SKM-1 (cell line): ENCODE measurements at regions not wholly inside any gene's neighbourhood (a gene's known extent, or its start where the extent isn't known, plus 50 kb on each side); places are given as distances from the start of the nearest gene placed in this dataset.
"Not testable (repeated sequence)": the region's sequence is repeated elsewhere in the genome, so short reads cannot be mapped to it uniquely, and the experiment has no call there.

Source experiments
- DNase-seq: peaks from one replicate; lab custom pipeline; 2025; ENCODE audit not compliant: unreplicated experiment; lab: John Stamatoyannopoulos, UW

DNA sequence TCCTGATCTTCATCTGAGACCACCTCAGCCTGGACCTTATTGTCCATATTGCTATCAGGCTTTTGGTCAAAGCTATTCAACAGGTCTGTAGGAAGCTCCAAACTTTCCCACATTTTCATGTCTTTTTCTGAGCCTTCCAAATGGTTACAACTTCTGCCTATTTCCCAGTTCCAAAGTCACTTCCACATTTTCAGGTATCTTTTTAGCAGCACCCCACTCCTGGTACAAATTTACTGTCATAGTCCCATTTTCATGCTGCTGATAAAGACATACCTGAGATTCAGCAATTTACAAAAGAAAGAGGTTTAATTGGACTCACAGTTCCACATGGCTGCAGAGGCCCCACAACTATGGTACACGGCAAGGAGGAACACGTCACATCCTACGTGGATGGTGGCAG lies 815.5 kb downstream of the KCNJ2 start:
- no peak for DNase-seq

DNA sequence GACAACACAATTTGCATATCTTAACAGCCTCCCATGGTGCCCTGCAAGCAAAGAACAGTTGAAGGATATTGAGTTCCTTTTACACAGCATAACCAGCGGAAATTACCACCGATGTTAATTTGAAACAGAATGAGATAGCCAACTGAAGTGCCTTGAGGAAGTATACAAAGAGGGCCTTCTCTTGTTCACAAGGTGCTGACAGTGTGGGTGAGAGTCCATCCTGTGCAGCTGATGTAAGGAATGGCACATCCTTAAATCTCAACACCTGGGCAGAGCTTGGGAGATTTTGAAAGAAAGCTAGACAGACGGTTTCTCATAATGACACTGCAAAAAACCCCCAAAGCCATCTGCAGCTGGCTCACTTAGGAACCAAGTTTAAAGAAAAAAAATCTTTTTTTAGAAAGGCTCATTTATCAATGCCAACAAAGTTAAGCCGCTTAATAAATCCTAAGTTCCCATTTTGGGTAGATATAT lies 818.6 kb downstream of the KCNJ2 start:
- DNase-seq, result no peak

GRCh38 chr17:70988622-70989021 lies 819.3 kb downstream of the KCNJ2 start:
- DNase-seq, result no peak

GRCh38 chr17:70989280-70989679 lies 819.9 kb downstream of the KCNJ2 start:
- no peak for DNase-seq

GRCh38 chr17:70994194-70994593 lies 824.9 kb downstream of the KCNJ2 start:
- DNase-seq, result no peak

GRCh38 chr17:70995997-70996396 lies 826.7 kb downstream of the KCNJ2 start:
- no peak for DNase-seq

DNA sequence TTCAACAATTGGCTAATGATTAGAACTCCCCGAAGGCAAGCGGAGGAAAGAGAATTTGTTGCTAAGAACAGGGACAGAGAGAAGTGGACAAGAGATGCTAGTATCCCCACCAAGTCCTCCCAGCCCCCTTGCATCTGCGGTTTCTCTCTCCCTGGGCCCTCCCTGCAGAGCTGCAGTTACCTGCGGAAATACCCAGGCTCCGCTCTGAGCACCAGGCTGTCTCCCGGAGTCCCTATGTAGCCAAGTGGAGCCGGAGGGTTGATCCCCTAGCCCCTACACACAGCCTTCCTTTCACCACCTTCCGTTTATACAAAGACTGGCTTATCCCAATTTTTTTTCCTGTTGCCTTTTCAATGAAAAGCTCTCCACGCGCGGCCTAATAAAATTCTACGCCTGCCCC lies 834.4 kb downstream of the KCNJ2 start:
- DNase-seq, result no peak

DNA sequence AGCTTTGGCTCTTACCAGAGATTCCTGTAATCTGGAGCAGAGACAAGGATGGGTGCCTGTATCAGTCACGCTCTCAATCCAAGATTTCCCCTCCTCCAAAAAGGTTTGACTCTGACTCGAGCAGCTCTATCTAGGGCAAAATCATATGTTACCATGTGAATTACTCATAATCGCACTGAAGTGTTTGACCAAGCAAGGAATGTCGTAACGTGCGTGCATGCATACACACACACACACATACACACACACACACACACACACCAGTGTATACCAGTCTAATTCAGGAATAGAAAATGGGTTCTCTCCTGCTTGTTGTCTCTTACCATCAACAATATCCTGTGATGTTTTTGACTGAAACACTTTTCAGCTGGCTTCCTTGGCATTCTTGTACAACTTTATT lies 835.1 kb downstream of the KCNJ2 start:
- no peak for DNase-seq

DNA sequence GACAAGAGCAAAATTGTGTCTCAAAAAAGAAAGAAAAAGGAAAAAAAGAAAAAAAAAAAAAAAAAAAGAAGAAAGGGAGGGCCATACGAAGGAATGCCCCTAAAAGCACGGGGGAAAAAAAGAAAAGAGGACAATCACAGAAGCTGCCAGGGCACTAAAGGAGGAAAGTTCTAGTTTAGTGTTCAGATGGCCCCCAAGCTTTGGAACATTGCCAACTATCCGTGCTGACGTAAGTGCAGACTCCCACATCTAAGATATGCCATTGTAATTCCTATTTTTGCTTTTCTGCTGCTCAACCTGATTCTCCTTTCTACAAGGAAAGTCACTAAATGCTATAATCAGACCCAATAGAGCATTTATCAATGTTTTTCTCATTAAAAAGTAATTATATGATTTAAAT lies 842.1 kb downstream of the KCNJ2 start:
- DNase-seq, result no peak

DNA sequence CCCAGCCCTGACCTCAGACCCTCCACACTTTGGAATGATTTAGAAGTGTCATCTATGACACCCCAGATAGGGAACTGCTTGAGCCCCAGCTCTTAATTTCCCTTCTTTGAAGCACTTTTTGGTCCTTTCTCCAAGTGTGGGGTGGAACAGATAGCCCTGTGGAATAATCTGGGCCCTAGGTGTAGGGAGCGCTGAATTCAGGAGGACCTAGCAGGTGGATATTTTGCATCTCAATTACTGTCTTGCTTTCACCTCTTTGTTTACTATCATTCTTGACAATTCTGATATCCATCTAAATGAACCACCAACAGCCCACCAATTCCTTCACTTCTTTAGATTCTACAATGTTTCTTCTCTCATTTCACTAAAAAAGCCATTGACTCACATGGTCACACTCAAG lies 850.4 kb downstream of the KCNJ2 start:
- no peak for DNase-seq

- no peak for DNase-seq
Observed at GRCh38 chr17:71022758-71023157, 853.4 kb downstream of the KCNJ2 start.

DNA sequence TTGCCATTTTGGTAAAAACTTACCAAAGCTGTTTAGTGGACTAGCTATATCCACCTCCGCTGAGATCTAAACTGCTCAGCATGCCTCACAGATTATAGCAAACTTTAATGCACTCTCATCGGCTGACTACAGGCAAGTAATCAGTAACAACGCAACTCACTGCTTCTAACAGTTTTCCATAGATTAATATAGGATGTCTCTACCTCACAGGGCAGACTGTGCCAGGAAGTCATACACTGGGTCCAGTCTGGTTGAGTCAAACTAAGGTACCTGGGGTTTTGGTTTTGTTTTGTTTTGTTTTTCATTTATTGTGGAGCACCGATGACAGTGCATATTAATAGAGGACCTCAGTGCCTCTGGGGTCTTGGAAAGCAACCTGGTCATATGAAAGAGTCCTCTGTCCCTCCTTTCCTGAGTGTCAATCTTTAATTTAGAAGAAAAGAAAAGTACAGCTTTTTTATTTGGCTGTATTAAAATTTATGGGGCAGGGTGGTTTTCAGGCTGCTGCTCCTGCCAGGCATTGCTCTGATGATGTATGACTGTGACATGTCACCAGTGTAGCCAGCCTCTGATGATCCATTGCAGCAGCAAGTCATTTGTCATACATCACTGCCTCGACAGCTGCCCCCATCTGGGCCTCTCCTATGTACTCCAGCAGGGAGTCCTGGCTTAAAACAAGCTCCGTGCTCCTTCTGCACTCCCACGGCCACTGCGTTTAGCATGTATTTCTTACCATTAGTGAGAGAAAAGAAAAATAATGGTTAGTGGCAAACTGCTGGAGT lies 854.1 kb downstream of the KCNJ2 start:
- no peak for DNase-seq

- no peak for DNase-seq
Observed at GRCh38 chr17:71024172-71024571, 854.8 kb downstream of the KCNJ2 start.

DNA sequence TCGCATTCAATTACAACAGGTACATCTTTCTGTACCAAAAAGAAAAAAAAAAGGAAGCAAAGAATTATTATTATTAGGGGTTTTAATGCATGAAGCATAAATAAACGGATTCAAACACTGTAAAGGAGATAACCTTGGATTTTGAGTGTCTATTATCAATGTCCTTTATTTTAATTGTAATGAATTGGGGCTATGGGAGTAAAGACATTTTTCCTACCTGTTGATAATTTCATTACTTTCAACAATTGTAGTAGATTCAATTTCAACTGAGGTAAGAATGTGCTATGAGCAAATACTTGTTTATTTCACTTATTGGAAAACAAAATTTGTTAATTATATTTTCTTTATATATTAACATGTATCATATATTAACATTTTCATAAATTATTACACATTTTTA lies 855.6 kb downstream of the KCNJ2 start:
- DNase-seq, result no peak

- DNase-seq, result no peak
Observed at GRCh38 chr17:71029246-71029645, 859.9 kb downstream of the KCNJ2 start.

DNA sequence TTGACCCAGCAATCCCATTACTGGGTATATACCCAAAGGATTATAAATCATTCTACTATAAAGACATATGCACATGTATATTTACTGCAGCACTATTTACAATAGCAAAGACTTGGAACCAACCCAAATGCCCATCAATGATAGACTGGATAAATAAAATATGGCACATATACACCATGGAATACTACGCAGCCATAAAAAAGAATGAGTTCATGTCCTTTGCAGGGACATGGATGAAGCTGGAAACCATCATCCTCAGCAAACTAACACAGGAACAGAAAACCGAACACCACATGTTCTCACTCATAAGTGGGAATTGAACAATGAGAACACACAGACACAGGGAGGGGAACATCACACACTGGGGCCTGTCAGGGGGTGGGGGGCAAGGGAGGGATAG lies 862.0 kb downstream of the KCNJ2 start:
- not testable (repeated sequence) for DNase-seq

- DNase-seq, result no peak
Observed at GRCh38 chr17:71032746-71033273, 863.5 kb downstream of the KCNJ2 start.

DNA sequence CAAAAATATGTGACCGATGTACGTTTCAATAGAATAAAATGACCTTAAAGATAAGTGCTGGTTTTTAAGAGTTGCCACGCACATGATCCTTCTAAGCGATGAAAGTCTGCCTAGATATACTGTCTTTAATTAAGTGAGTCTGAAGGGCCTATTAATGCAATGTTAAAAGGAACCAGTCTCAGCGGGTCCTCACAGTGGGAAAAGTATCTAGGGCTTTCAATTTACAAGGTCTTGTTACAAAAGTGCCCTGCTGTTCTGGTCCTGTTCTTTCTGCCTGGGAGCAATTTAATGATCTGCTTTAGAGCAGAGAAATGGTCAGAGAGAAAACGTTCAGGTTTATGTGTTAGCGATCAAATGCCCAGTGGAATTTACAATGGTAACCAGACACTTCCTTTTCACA lies 864.0 kb downstream of the KCNJ2 start:
- DNase-seq, result no peak

DNA sequence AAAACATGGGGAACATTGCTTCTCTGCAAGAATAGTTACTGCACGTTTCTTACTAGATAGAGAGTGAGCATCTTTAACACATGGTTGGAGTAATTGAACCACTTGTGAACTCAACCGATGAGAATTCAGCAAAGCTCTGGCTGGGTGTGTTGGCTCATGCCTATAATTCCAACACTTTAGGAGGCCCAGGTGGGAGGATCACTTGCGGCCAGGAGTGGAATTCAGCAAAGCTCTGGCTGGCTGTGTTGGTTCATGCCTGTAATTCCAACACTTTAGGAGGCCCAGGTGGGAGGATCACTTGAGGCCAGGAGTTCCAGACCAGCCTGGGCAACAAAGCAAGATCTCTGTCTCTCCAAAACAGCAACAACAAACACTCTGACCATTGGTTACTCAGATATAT lies 865.9 kb downstream of the KCNJ2 start:
- DNase-seq, result no peak

GRCh38 chr17:71037386-71037785 lies 868.1 kb downstream of the KCNJ2 start:
- no peak for DNase-seq

DNA sequence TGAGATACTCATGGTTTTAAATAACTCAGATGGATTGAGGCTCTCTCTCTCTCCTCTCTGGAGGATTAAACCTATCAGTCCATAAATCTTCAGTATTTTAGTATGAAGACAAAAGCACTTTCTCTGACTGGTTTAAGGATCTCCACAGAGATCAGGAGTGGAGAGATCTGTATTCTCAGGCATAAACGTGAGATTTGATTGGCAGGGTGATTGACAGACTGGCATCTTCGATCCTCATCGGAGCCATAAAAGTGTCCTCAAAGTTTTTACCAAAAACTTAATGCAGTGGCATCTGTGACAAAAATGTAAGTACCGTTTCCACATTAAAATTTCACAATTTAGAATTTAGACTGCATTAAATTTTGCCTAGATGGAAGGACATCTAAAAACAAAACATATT lies 870.1 kb downstream of the KCNJ2 start:
- no peak for DNase-seq

GRCh38 chr17:71052971-71053370 lies 883.6 kb downstream of the KCNJ2 start:
- DNase-seq, result no peak

- no peak for DNase-seq
Observed at GRCh38 chr17:71055128-71055527, 885.8 kb downstream of the KCNJ2 start.
